ENCODE measurements at regions not wholly inside any gene's neighbourhood (a gene's known extent, or its start where the extent isn't known, plus 50 kb on each side); places are given as distances from the start of the nearest gene placed in this dataset.

GRCh38 chr2:222088561-222088960 lies 210.2 kb downstream of the PAX3 start:
- BruUV-seq (replicated peaks), result no TSS peak
- Histone ChIP-seq H3F3A (ENCODE audit: low read length, unreplicated experiment) (no peaks in the 10 kb centered on the region), H3K9me2 (replicated peaks; ENCODE audit: low read length) (no peaks in the 10 kb centered on the region), H3K4me2 (ENCODE audit: low read length) (no peak overlapping the region), H3K79me2 (ENCODE audit: low read length) (no peaks in the 10 kb centered on the region), H3K9ac (ENCODE audit: low read length) (no peak overlapping the region), H4K20me1 (ENCODE audit: low read length) (no peaks in the 10 kb centered on the region), H3K27me3 (ENCODE audit: low read length) (peaks cover 37% of the 10 kb centered on the region), H3K9me3 (ENCODE audit: low read length) (no peaks in the 10 kb centered on the region), H2AFZ (ENCODE audit: low read length) (no peak overlapping the region), H3K27ac (ENCODE audit: low read length) (no peak overlapping the region), H3K4me1 (ENCODE audit: insufficient read depth, low read length) (no peaks in the 10 kb centered on the region), H3K36me3 (ENCODE audit: low read depth, low read length) (no peaks in the 10 kb centered on the region), H3K4me3 (ENCODE audit: low read length) (no peak overlapping the region)
- intact Hi-C loops (cut with micrococcal nuclease), result no loop called here
- TF ChIP-seq EZH2 (IDR thresholded peaks at IDR 0.05; ENCODE audit: low read length, unreplicated experiment) (no peak), CTCF (conservative IDR thresholded peaks at IDR 0.05; ENCODE audit: low read depth, low read length) (no peak), EZH2phosphoT487 (IDR thresholded peaks at IDR 0.05; ENCODE audit: borderline replicate concordance, low read length) (no peak)
- DNase-seq (no peak), ATAC-seq (no peak)
- CTCF ChIA-PET, result no interaction called here
- POLR2A ChIA-PET (ENCODE audit: unreplicated experiment), result no interaction called here

GRCh38 chr2:222087998-222088397 lies 210.8 kb downstream of the PAX3 start:
- no peaks in the 10 kb centered on the region for H3K9me3 ChIP-seq (ENCODE audit: low read length)
- H3K4me3 ChIP-seq (ENCODE audit: low read length), result no peak overlapping the region
- no peaks in the 10 kb centered on the region for H3F3A ChIP-seq (ENCODE audit: low read length, unreplicated experiment)
- H3K27me3 ChIP-seq (ENCODE audit: low read length), result peaks cover 40% of the 10 kb centered on the region
- H3K9me2 ChIP-seq (replicated peaks; ENCODE audit: low read length), result no peaks in the 10 kb centered on the region
- DNase-seq (no peak), ATAC-seq (no peak)
- ChIA-PET CTCF (no interaction called here), POLR2A (ENCODE audit: unreplicated experiment) (no interaction called here)
- H3K79me2 ChIP-seq (ENCODE audit: low read length), result no peaks in the 10 kb centered on the region
- no peak overlapping the region for H3K4me2 ChIP-seq (ENCODE audit: low read length)
- intact Hi-C loops (cut with micrococcal nuclease), result no loop called here
- TF ChIP-seq EZH2 (IDR thresholded peaks at IDR 0.05; ENCODE audit: low read length, unreplicated experiment) (no peak), EZH2phosphoT487 (IDR thresholded peaks at IDR 0.05; ENCODE audit: borderline replicate concordance, low read length) (no peak), CTCF (conservative IDR thresholded peaks at IDR 0.05; ENCODE audit: low read depth, low read length) (no peak)
- no peak overlapping the region for H3K9ac ChIP-seq (ENCODE audit: low read length)
- no peaks in the 10 kb centered on the region for H3K4me1 ChIP-seq (ENCODE audit: insufficient read depth, low read length)
- H4K20me1 ChIP-seq (ENCODE audit: low read length), result no peaks in the 10 kb centered on the region
- H3K27ac ChIP-seq (ENCODE audit: low read length), result no peak overlapping the region
- no peak overlapping the region for H2AFZ ChIP-seq (ENCODE audit: low read length)
- BruUV-seq (replicated peaks), result no TSS peak
- H3K36me3 ChIP-seq (ENCODE audit: low read depth, low read length), result no peaks in the 10 kb centered on the region

GRCh38 chr2:222082201-222082600 lies 216.6 kb downstream of the PAX3 start:
- intact Hi-C loops (cut with micrococcal nuclease), result no loop called here
- no TSS peak for BruUV-seq (replicated peaks)

More at GRCh38 chr2:222082201-222082600, 216.6 kb downstream of the PAX3 start:
- Histone ChIP-seq H4K20me1 (ENCODE audit: low read length) (no peaks in the 10 kb centered on the region), H3K9ac (ENCODE audit: low read length) (no peak overlapping the region), H3K27ac (ENCODE audit: low read length) (no peak overlapping the region), H3K4me2 (ENCODE audit: low read length) (no peak overlapping the region), H3K4me3 (ENCODE audit: low read length) (no peak overlapping the region), H3K27me3 (ENCODE audit: low read length) (peaks cover 68% of the 10 kb centered on the region), H3K4me1 (ENCODE audit: insufficient read depth, low read length) (no peaks in the 10 kb centered on the region), H3K36me3 (ENCODE audit: low read depth, low read length) (no peaks in the 10 kb centered on the region), H3F3A (ENCODE audit: low read length, unreplicated experiment) (no peaks in the 10 kb centered on the region), H2AFZ (ENCODE audit: low read length) (no peak overlapping the region), H3K9me2 (replicated peaks; ENCODE audit: low read length) (no peaks in the 10 kb centered on the region), H3K79me2 (ENCODE audit: low read length) (no peaks in the 10 kb centered on the region), H3K9me3 (ENCODE audit: low read length) (no peaks in the 10 kb centered on the region)
- no peak for DNase-seq
- no peak for ATAC-seq
- ChIA-PET CTCF (no interaction called here), POLR2A (ENCODE audit: unreplicated experiment) (no interaction called here)
- no peak for TF ChIP-seq CTCF (conservative IDR thresholded peaks at IDR 0.05; ENCODE audit: low read depth, low read length)
- TF ChIP-seq EZH2 (IDR thresholded peaks at IDR 0.05; ENCODE audit: low read length, unreplicated experiment), result no peak
- no peak for TF ChIP-seq EZH2phosphoT487 (IDR thresholded peaks at IDR 0.05; ENCODE audit: borderline replicate concordance, low read length)
